HEK293 (cell line): ENCODE measurements at regions not wholly inside any gene's neighbourhood (a gene's known extent, or its start where the extent isn't known, plus 50 kb on each side); places are given as distances from the start of the nearest gene placed in this dataset.

ENCODE experiments used
- CTCF ChIA-PET: fragments of 350-600 bp; formaldehyde crosslinking; extraction: SDS; loops from one replicate; lab custom pipeline; 2021; ENCODE audit warnings: antibody characterized with exemption; lab: Yijun Ruan, JAX
- POLR2A ChIA-PET: fragments of 300-600 bp; formaldehyde crosslinking; extraction: SDS; loops from one replicate; lab custom pipeline; 2020; ENCODE audit warnings: antibody characterized with exemption, inconsistent platforms; lab: Yijun Ruan, JAX
- H3K27ac ChIP-seq: fragments of 200-500 bp; sonication (Bioruptor generic); 2 replicates; pipeline ENCODE4 v1.5.1; 2014; ENCODE audit warnings: low read depth, low read length, control low read depth, inconsistent platforms; ENCODE audit errors: extremely low read depth
- H3K36me3 ChIP-seq, 2 experiments: fragments of 200-500 bp in 1 of 2; sonication (Bioruptor generic) in 1 of 2; 1 replicate in 1 of 2; 2 replicates in 1 of 2; pipeline ENCODE4 v1.5.1; 2014 to 2017; ENCODE audit warnings: inconsistent platforms in 2 of 2, low read length in 2 of 2; ENCODE audit not compliant: control insufficient read depth in 2 of 2, insufficient read depth in 1 of 2
- H3K4me1 ChIP-seq: fragments of 200-500 bp; sonication (Bioruptor generic); 2 replicates; pipeline ENCODE4 v1.5.1; 2014; ENCODE audit warnings: mild to moderate bottlenecking, low read length, inconsistent platforms; ENCODE audit not compliant: control insufficient read depth, insufficient read depth
- H3K4me3 ChIP-seq: 2 replicates; pipeline ENCODE4 v1.5.1; 2011; ENCODE audit warnings: low read depth, mild to moderate bottlenecking, control low read depth, low read length, moderate library complexity
- H3K9me3 ChIP-seq: fragments of 200-500 bp; sonication (Bioruptor generic); 2 replicates; pipeline ENCODE4 v1.5.1; 2014; ENCODE audit warnings: low read depth, low read length, inconsistent platforms; ENCODE audit not compliant: control insufficient read depth, insufficient read depth
- BCL11B ChIP-seq: fragments of 450-650 bp; formaldehyde crosslinking; IDR thresholded peaks from 2 replicates; pipeline ENCODE4 v1.5.1; 2016; ENCODE audit warnings: low read depth, missing biosample characterization, missing genetic modification characterization
- FEZF1 ChIP-seq: fragments of 450-650 bp; formaldehyde crosslinking; IDR thresholded peaks from 2 replicates; pipeline ENCODE4 v1.5.1; 2016; ENCODE audit warnings: missing biosample characterization, missing genetic modification characterization
- GLI2 ChIP-seq: fragments of 450-650 bp; formaldehyde crosslinking; IDR thresholded peaks from 2 replicates; pipeline ENCODE4; 2017; ENCODE audit warnings: missing biosample characterization, missing genetic modification characterization, low read depth, borderline replicate concordance
- IKZF3 ChIP-seq: fragments of 450-650 bp; IDR thresholded peaks from 2 replicates; pipeline ENCODE4 v1.5.0; 2018; ENCODE audit warnings: missing biosample characterization, mild to moderate bottlenecking, missing genetic modification characterization, moderate library complexity
- KLF8 ChIP-seq: fragments of 450-650 bp; formaldehyde crosslinking; IDR thresholded peaks from 2 replicates; pipeline ENCODE4 v1.5.1; 2016; ENCODE audit warnings: missing biosample characterization, missing genetic modification characterization
- KLF9 ChIP-seq: fragments of 450-650 bp; formaldehyde crosslinking; IDR thresholded peaks from 2 replicates; pipeline ENCODE4 v1.5.1; 2016; ENCODE audit warnings: missing biosample characterization, missing genetic modification characterization, low read depth
- PRDM1 ChIP-seq: fragments of 450-650 bp; formaldehyde crosslinking; IDR thresholded peaks from 2 replicates; pipeline ENCODE4; 2016; ENCODE audit warnings: missing biosample characterization, missing genetic modification characterization
- PRDM4 ChIP-seq: fragments of 450-650 bp; formaldehyde crosslinking; IDR thresholded peaks from 2 replicates; pipeline ENCODE4 v1.5.1; 2017; ENCODE audit warnings: missing biosample characterization, missing genetic modification characterization
- ZBTB48 ChIP-seq: fragments of 450-650 bp; formaldehyde crosslinking; IDR thresholded peaks from 2 replicates; pipeline ENCODE4 v1.5.1; 2016; ENCODE audit warnings: missing biosample characterization, missing genetic modification characterization
- ZNF10 ChIP-seq: fragments of 450-650 bp; formaldehyde crosslinking; IDR thresholded peaks from 2 replicates; pipeline ENCODE4 v1.5.1; 2017; ENCODE audit warnings: missing biosample characterization, missing genetic modification characterization
- ZNF174 ChIP-seq: fragments of 450-650 bp; formaldehyde crosslinking; IDR thresholded peaks from 2 replicates; pipeline ENCODE4 v1.5.0; 2017; ENCODE audit warnings: missing biosample characterization, mild to moderate bottlenecking, missing genetic modification characterization
- ZNF211 ChIP-seq: fragments of 450-650 bp; formaldehyde crosslinking; IDR thresholded peaks from 2 replicates; pipeline ENCODE4 v1.5.1; 2016; ENCODE audit warnings: low read depth, missing biosample characterization, missing genetic modification characterization
- ZNF311 ChIP-seq: fragments of 450-650 bp; formaldehyde crosslinking; IDR thresholded peaks from 2 replicates; pipeline ENCODE4 v1.5.1; 2017; ENCODE audit warnings: missing biosample characterization, missing genetic modification characterization, borderline replicate concordance
- ZNF423 ChIP-seq: fragments of 450-650 bp; formaldehyde crosslinking; IDR thresholded peaks from 2 replicates; pipeline ENCODE4 v1.5.1; 2016; ENCODE audit warnings: missing biosample characterization, missing genetic modification characterization
- ZNF529 ChIP-seq: fragments of 450-650 bp; formaldehyde crosslinking; IDR thresholded peaks from 2 replicates; pipeline ENCODE4 v1.5.1; 2017; ENCODE audit warnings: missing genetic modification characterization, missing biosample characterization; ENCODE audit not compliant: insufficient replicate concordance
- ZNF585B ChIP-seq: fragments of 450-650 bp; formaldehyde crosslinking; IDR thresholded peaks from 2 replicates; pipeline ENCODE4 v1.5.1; 2016; ENCODE audit warnings: missing biosample characterization, missing genetic modification characterization
- ZNF76 ChIP-seq: fragments of 450-650 bp; formaldehyde crosslinking; IDR thresholded peaks from 2 replicates; pipeline ENCODE4; 2016; ENCODE audit warnings: low read depth, missing biosample characterization, missing genetic modification characterization, borderline replicate concordance
- ZNF785 ChIP-seq: fragments of 450-650 bp; formaldehyde crosslinking; IDR thresholded peaks from 2 replicates; pipeline ENCODE4 v1.5.1; 2016; ENCODE audit warnings: missing biosample characterization, missing genetic modification characterization
- ZSCAN30 ChIP-seq: fragments of 450-650 bp; IDR thresholded peaks from 2 replicates; pipeline ENCODE4 v1.5.1; 2018; ENCODE audit warnings: missing biosample characterization, mild to moderate bottlenecking, missing genetic modification characterization, moderate library complexity
- TF ChIP-seq, protein P1 (sequence below): fragments of 450-650 bp; formaldehyde crosslinking; optimal IDR thresholded peaks from 2 replicates; pipeline ENCODE3; 2016; ENCODE audit warnings: missing biosample characterization, mild to moderate bottlenecking, missing genetic modification characterization
- TF ChIP-seq, protein P2 (sequence below): fragments of 450-650 bp; formaldehyde crosslinking; IDR thresholded peaks from 2 replicates; pipeline ENCODE4 v1.5.0; 2017; ENCODE audit warnings: missing biosample characterization, missing genetic modification characterization, borderline replicate concordance
- TF ChIP-seq, protein P3 (sequence below): fragments of 450-650 bp; formaldehyde crosslinking; IDR thresholded peaks from 2 replicates; pipeline ENCODE4 v1.5.1; 2016; ENCODE audit warnings: missing biosample characterization, missing genetic modification characterization
- TF ChIP-seq, protein P4 (sequence below): fragments of 450-650 bp; formaldehyde crosslinking; IDR thresholded peaks from 2 replicates; pipeline ENCODE4 v1.5.1; 2016; ENCODE audit warnings: missing biosample characterization, missing genetic modification characterization

GRCh38 chr7:132720835-132721234 is 144.6 kb upstream of the PLXNA4 start:
- no peaks in the 10 kb centered on the region for H3K9me3 ChIP-seq
- no peaks in the 10 kb centered on the region for H3K36me3 ChIP-seq
- CTCF ChIA-PET = interaction anchor here (0.5 kb wide), 1 partner anchor 14 kb away, joined by 3 read pairs; no protein-coding TSS in a partner anchor
- no peak overlapping the region for H3K27ac ChIP-seq
- H3K4me3 ChIP-seq = no peak overlapping the region
- TF ChIP-seq ZNF585B (tag by site-specific recombination) = no peak
- no peak for TF ChIP-seq BCL11B (tag by site-specific recombination)
- TF ChIP-seq FEZF1 = no peak
- no peak for TF ChIP-seq ZNF10 (tag by site-specific recombination)
- no peak for TF ChIP-seq ZNF211
- TF ChIP-seq ZNF785 = no peak
- no peak for TF ChIP-seq KLF8
- TF ChIP-seq, protein P1, sequence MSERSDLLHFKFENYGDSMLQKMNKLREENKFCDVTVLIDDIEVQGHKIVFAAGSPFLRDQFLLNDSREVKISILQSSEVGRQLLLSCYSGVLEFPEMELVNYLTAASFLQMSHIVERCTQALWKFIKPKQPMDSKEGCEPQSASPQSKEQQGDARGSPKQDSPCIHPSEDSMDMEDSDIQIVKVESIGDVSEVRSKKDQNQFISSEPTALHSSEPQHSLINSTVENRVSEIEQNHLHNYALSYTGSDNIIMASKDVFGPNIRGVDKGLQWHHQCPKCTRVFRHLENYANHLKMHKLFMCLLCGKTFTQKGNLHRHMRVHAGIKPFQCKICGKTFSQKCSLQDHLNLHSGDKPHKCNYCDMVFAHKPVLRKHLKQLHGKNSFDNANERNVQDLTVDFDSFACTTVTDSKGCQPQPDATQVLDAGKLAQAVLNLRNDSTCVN (tag by site-specific recombination) = no peak
- TF ChIP-seq PRDM1 (tag by site-specific recombination) = no peak
- TF ChIP-seq ZNF311 (tag by site-specific recombination) = no peak
- no peak for TF ChIP-seq ZNF423 (tag by site-specific recombination)
- TF ChIP-seq, protein P2, sequence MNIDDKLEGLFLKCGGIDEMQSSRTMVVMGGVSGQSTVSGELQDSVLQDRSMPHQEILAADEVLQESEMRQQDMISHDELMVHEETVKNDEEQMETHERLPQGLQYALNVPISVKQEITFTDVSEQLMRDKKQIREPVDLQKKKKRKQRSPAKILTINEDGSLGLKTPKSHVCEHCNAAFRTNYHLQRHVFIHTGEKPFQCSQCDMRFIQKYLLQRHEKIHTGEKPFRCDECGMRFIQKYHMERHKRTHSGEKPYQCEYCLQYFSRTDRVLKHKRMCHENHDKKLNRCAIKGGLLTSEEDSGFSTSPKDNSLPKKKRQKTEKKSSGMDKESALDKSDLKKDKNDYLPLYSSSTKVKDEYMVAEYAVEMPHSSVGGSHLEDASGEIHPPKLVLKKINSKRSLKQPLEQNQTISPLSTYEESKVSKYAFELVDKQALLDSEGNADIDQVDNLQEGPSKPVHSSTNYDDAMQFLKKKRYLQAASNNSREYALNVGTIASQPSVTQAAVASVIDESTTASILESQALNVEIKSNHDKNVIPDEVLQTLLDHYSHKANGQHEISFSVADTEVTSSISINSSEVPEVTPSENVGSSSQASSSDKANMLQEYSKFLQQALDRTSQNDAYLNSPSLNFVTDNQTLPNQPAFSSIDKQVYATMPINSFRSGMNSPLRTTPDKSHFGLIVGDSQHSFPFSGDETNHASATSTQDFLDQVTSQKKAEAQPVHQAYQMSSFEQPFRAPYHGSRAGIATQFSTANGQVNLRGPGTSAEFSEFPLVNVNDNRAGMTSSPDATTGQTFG = no peak
- TF ChIP-seq IKZF3 (tag by site-specific recombination) = no peak
- TF ChIP-seq GLI2 (tag by site-specific recombination) = no peak
- TF ChIP-seq PRDM4 (tag by site-specific recombination) = no peak
- TF ChIP-seq, all 188 proteins: peak for 0
- POLR2A ChIA-PET = no interaction called here
- H3K4me1 ChIP-seq = no peaks in the 10 kb centered on the region

DNA sequence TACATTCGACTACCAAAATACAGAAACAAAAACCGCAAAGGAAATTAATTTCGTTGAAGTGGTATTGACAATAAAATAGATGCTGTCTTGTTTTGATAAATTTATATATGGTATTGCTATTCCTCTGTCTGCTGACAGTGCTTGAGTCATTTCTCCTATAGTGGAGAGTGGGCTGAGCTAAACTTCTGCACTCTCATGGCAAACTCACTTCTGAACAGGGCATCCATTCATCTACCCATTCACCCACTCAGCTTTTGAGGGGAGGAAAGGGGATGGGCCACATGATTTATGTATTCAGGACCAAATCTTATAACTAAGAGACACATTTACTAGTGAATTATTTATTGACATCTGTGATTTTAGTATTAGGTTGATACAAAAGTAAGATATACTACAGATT is 137.6 kb upstream of the PLXNA4 start:
- H3K4me3 ChIP-seq = no peak overlapping the region
- no peaks in the 10 kb centered on the region for H3K4me1 ChIP-seq
- ChIA-PET POLR2A (no interaction called here), CTCF (interaction anchor here (0.6 to 1.3 kb wide), 3 partner anchors 12 to 720 kb away, joined by 3 to 6 read pairs (median 3); no protein-coding TSS in a partner anchor)
- no peaks in the 10 kb centered on the region for H3K9me3 ChIP-seq
- H3K27ac ChIP-seq = no peak overlapping the region
- no peaks in the 10 kb centered on the region for H3K36me3 ChIP-seq
- TF ChIP-seq KLF9 (tag by site-specific recombination) (no peak), ZNF529 (tag by site-specific recombination) (no peak), ZNF174 (tag by site-specific recombination) (no peak), ZNF76 (tag by site-specific recombination) (no peak), ZSCAN30 (tag by site-specific recombination) (no peak), ZBTB48 (tag by site-specific recombination) (no peak)
- TF ChIP-seq, protein P3, sequence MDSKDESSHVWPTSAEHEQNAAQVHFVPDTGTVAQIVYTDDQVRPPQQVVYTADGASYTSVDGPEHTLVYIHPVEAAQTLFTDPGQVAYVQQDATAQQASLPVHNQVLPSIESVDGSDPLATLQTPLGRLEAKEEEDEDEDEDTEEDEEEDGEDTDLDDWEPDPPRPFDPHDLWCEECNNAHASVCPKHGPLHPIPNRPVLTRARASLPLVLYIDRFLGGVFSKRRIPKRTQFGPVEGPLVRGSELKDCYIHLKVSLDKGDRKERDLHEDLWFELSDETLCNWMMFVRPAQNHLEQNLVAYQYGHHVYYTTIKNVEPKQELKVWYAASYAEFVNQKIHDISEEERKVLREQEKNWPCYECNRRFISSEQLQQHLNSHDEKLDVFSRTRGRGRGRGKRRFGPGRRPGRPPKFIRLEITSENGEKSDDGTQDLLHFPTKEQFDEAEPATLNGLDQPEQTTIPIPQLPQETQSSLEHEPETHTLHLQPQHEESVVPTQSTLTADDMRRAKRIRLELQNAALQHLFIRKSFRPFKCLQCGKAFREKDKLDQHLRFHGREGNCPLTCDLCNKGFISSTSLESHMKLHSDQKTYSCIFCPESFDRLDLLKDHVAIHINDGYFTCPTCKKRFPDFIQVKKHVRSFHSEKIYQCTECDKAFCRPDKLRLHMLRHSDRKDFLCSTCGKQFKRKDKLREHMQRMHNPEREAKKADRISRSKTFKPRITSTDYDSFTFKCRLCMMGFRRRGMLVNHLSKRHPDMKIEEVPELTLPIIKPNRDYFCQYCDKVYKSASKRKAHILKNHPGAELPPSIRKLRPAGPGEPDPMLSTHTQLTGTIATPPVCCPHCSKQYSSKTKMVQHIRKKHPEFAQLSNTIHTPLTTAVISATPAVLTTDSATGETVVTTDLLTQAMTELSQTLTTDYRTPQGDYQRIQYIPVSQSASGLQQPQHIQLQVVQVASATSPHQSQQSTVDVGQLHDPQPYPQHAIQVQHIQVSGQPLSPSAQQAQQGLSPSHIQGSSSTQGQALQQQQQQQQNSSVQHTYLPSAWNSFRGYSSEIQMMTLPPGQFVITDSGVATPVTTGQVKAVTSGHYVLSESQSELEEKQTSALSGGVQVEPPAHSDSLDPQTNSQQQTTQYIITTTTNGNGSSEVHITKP (tag by site-specific recombination) = no peak
- TF ChIP-seq, protein P4, sequence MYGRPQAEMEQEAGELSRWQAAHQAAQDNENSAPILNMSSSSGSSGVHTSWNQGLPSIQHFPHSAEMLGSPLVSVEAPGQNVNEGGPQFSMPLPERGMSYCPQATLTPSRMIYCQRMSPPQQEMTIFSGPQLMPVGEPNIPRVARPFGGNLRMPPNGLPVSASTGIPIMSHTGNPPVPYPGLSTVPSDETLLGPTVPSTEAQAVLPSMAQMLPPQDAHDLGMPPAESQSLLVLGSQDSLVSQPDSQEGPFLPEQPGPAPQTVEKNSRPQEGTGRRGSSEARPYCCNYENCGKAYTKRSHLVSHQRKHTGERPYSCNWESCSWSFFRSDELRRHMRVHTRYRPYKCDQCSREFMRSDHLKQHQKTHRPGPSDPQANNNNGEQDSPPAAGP (tag by site-specific recombination) = no peak
